Daoy (cell line): ENCODE measurements at regions not wholly inside any gene's neighbourhood (a gene's known extent, or its start where the extent isn't known, plus 50 kb on each side); places are given as distances from the start of the nearest gene placed in this dataset.

ENCODE experiments used
- DNase-seq: peaks from one replicate; pipeline ENCODE4 v3.0.0-alpha.2; 2015; ENCODE audit warnings: low read depth

- DNase-seq = no peak
Measured at GRCh38 chr10:43874984-43875383, 226.3 kb upstream of the ZNF32 start.

- no peak for DNase-seq
Measured at GRCh38 chr10:43873717-43874116, 225.0 kb upstream of the ZNF32 start.

- no peak for DNase-seq
Measured at GRCh38 chr10:43872644-43873043, 224.0 kb upstream of the ZNF32 start.

DNA sequence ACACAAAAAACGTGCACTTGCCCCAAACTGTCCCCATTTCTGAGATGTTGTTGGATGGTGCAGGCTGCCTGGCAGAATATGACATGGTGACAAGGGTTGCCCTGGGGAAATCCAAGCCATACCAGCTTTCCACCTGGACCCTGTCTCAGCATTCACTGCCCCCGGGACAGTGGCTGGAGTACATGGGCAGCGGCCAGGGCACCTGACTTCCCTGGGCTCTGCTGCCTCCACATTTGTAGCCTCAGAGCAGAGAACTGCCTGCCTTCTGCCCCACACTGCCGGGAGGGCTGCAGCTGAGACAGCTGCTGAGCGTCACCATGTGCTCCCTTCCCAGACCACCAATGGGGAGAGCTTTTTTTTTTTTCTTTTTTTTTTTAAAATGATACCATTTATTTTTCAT is 222.9 kb upstream of the ZNF32 start:
- no peak for DNase-seq

GRCh38 chr10:43870968-43871439 is 222.3 kb upstream of the ZNF32 start:
- DNase-seq = no peak

GRCh38 chr10:43869669-43870322 is 221.1 kb upstream of the ZNF32 start:
- DNase-seq = no peak

DNA sequence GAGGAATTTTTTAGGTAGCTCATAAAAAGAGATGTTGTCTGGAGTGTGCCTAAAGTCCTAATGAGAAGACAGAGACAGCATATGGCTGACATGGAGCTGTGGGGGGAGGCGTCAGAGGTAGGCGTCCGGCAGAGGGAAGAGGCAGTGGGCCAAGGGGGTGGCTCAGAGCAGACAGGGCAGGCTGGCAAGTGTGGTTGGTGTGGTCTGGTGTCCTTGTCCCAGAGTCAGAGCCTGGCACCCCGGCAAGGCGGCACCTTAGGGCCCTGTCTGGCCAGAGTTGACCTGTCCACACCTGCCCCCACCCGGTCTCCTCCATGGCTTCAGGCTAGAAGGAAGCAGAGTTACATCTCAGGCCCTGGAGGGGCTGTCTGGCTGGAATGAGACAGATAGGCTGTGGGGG is 220.3 kb upstream of the ZNF32 start:
- no peak for DNase-seq

DNA sequence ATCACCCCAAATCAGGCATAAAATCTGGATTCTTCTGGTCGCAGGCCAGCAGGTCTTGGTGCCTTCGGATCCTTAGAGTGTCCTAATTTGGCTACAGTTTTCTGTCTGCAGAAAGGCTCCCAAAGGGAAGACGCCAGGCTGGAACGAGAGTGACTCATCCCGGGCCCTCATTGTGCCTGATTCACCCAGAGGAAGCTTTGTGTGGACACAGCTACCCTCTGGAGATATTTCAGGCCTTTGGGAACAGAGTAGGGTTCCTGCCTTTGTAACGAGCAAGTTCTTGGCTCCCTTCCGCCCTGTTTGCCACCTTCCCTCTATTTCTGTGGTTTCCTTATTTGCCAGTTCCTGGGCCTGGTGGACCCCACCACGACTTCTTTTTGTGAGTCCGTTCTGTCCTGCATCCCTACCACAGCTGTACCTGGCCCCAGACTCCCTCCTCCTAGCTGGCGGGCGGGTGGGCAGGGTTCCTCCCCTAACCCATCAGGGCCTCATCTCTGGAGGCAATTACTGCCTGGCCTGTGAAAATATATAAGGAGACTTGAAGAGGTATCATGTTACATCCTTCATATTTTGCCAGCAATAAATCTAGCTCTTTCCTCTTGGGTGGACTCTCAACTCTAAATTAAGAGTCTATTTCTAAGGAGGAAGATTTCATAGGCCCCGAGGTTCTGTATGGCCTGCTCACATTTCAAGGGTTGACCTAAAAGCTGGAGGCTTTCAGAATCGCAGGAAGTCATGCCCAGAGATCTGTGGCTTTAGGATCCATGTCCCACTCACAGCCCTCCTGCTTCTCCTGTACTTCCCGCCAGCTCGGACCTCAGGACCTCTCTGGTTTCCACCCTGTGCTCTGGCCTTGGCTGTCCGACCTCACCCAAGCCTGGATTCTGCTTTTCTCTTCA is 219.2 kb upstream of the ZNF32 start:
- DNase-seq = peak; percentile 79

- no peak for DNase-seq
Measured at GRCh38 chr10:43867113-43867512, 218.4 kb upstream of the ZNF32 start.

- DNase-seq = no peak
Measured at GRCh38 chr10:43866712-43867111, 218.0 kb upstream of the ZNF32 start.

DNA sequence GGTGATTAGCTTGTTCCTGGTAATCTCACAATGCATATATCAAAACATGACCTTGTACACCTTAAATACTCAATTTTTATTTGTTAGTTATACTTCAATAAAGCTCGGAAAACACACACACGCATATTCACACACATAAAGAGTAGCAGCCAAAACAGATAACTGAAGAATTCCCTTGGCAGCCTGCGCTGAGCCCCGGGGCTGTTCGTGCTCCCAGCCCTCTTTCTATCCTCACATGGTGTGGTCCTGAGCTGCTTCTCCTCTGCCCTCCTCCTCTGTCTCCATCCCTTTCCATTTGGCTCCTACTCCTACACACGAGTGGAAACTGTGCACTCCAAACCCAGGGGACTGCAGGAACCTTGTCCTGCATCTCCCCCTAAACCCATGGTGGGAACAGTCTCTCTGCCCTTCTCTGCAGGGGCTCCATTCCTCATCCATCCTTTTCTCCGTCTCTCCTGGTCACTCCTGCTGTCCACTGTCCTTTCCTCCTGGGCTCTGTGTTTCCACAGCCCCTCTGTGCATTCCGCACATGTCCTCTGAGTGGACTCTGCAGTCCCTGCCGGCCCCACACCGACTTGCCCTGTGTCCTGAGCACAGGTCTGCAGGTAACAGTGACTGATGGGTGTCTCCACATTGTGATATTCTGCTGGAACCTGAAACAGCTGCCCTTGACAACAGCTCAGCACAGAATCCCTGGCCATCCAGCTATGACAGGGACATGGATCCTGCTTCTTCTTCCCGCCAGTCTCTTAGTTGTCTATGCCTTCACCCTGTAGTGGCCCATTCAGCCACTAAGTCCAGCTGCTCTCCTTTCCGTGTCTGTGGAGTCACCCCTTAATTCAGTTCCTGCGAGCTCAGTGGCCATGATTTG is 216.8 kb upstream of the ZNF32 start:
- DNase-seq = no peak

- DNase-seq = no peak
Measured at GRCh38 chr10:43864656-43865055, 216.0 kb upstream of the ZNF32 start.

DNA sequence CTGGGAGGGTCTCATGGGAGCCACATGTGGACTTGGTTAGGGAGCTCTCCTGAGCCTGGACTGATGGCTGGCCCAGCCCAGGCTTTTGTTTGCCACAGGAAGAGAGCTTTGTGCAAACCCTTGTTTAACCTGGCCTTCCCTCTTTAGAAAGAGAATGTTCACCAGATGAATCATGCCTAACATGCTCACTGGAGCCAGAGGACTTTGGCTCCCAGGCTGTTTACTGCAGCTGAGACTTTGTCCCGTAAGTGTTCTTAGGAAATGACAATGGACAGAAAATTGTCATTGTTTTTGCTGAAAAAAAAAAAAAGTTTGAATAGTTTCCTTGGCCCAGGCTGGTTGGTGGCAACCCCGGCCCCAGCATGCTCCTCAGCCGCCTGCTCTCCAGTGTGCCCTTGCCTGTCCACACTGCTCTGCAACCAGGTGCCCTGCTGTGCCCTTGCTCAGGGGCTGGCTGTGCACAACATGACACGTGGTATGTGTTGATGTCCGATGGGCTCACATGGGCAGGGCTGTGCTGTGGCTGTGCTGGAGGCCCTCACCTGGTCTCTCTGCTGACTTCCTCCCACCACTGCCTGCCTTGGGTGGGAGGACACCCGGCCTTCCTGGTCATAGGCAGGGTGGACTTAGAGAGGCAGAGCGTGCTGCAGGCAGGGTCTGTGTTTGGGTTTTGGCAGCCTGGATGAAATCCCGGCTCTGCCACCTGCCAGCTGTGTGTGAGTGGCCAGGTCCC is 215.3 kb upstream of the ZNF32 start:
- peak; percentile 66 for DNase-seq

DNA sequence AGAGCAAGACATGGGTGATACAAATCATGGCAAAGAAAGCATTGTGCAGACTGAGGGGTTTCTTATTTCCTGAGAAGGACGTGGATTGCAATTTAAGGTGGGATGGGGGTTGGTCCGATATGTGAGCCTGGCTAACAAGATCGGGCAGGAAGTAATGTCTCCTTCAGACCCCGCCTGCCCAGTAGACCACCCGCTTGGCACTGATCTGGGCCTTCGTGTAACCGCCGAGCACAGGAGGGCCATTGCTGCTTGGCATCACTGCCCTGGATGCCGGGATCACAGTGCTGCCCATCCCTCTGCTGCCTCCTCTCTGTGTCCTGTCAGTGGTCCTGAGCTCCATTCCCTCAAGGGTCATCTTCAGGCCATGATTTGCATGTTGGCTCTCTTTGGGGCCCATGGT is 214.6 kb upstream of the ZNF32 start:
- no peak for DNase-seq

DNA sequence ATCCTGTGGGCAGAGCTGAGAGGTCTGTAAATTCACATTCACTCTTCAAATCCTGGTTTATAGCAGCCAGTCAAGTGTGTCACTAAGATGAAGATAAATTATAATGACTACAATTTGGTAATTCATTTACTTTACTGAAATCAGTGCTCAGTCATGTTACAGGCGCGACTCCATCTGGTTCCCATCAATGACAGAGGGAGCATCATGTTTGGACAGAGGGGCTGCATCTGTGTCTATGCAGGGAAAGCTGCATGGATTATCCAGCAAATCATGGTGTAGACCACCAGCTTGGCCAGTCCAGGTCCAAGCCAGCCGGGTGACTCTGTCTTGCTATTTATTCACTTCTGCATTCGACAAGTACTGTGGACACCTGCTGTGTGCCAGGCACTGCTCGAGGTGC is 214.1 kb upstream of the ZNF32 start:
- DNase-seq = no peak

GRCh38 chr10:43861966-43862751 is 213.5 kb upstream of the ZNF32 start:
- DNase-seq = peak; percentile 52

DNA sequence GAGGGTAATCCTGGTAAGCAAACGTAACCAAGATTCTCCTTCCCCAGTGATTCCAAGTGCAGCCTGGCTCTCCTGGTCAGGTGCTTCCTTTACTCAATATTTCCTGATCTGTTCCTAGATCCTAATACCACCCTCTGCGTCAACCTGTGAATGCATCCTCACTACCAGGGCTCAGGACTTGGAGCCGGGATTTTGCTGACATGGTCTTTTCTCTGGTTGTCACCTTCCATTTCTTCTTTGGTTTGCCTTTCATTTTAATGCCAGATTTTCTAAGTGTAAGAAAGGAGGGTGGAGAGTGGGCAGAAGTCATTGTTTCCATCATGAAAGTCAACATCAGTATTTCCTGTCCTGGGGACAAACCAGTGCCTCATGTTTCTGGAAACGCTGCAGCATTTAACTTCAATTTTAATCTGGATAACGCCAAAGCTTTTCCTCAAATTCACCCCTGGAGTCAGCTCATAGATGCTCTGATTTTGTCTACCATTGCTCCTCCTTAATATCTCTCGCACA is 210.4 kb upstream of the ZNF32 start:
- no peak for DNase-seq

DNA sequence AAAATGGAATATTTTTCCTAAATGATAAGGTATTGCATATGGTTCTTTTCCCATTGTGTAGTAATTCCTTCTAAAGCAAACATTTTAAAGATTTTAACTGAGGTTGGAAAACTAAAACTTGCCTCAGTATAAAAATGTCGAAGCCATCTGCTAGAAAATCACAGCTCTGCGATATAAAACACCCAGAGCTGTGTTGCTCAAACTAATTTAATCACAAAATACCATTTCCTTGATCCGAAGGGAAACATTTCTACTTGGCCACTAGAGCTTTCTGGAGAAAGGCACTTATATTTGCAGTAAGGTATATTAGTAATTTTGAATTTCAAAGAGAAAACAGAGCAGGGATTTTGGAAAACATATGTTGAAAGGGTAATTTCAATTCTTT is 209.2 kb upstream of the ZNF32 start:
- no peak for DNase-seq

DNA sequence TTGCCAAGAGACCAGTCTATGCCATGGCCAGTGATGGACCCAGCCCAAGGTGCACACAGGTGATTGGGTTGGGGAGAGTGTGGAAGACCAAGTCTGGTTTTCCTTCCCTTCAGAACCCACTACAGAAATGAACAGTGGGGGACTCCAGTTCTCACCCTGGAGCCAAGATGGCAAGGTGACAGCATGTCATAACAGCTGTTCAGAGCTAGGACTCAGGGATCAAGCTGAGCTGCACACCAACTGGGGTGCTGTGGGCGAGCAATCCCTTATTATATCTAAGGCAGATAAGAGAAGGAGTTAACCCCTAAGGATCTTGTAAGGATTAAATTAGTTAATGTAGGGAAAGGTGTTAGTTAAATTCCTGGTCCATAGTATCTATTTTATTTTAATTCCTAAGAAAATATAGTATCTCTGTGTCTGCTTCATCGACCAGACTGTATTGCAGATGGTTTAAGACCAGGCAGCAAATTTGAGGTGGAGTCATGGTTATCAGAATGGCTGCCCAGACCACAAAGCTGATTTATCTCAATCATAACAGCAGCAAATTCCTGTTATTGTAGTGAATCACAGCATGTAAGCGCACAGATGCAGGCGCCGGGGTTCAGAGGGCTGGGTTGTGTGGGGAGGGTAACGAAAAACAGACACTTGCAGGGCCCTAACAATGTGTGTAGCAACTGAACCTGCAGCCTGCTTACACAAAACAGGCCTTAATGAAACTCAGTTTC is 208.7 kb upstream of the ZNF32 start:
- peak; percentile 78 for DNase-seq

DNA sequence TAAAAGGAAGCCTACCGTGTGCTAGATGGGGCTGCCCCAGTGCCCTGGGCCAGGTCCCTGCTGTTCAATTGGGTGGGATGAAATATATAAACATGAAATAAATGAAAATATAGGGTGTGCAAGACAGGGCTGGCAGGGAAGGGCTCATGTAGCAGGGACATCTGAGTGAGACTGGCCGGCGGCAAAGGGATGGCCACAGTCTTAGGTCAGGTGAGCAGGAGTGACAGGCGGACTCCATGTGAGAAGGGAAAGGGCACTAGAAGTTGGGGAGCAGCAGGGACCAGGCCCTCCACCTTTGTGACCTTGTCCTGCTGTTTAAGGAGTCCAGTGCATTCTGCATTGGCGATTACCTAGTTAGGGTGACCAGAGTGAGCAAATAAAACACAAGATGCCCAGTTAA is 207.6 kb upstream of the ZNF32 start:
- DNase-seq = no peak
